H9 (cell line): ENCODE measurements at regions not wholly inside any gene's neighbourhood (a gene's known extent, or its start where the extent isn't known, plus 50 kb on each side); places are given as distances from the start of the nearest gene placed in this dataset.

Source experiments
- DNase-seq: peaks from one replicate; pipeline ENCODE4 v3.0.0-alpha.2; 2017
- H2AFZ ChIP-seq: one replicate; pipeline ENCODE4 v1.6.1; 2013; ENCODE audit warnings: mild to moderate bottlenecking, low read length, control low read depth, moderate library complexity
- H2AK5ac ChIP-seq: 2 replicates; pipeline ENCODE4 v1.6.1; 2013; ENCODE audit warnings: low read length, control low read depth, mixed read lengths; ENCODE audit not compliant: insufficient read length
- H2BK120ac ChIP-seq: one replicate; pipeline ENCODE4 v1.6.1; 2013; ENCODE audit warnings: low read depth, mild to moderate bottlenecking, low read length, control low read depth, inconsistent platforms; ENCODE audit not compliant: poor library complexity, severe bottlenecking
- H2BK12ac ChIP-seq: 2 replicates; pipeline ENCODE4 v1.6.1; 2013; ENCODE audit warnings: low read length, control low read depth, mixed read lengths, low read depth; ENCODE audit not compliant: insufficient read length
- H2BK15ac ChIP-seq: 2 replicates; pipeline ENCODE4 v1.6.1; 2013; ENCODE audit warnings: low read depth, low read length, control low read depth
- H2BK20ac ChIP-seq: one replicate; pipeline ENCODE4 v1.6.1; 2013; ENCODE audit warnings: low read depth, mild to moderate bottlenecking, low read length, control low read depth, inconsistent platforms; ENCODE audit not compliant: poor library complexity, severe bottlenecking
- H2BK5ac ChIP-seq: 2 replicates; pipeline ENCODE4 v1.6.1; 2013; ENCODE audit warnings: low read length, control low read depth, mixed read lengths; ENCODE audit not compliant: insufficient read length
- H3K14ac ChIP-seq: 2 replicates; pipeline ENCODE4 v1.6.1; 2013; ENCODE audit warnings: low read length, control low read depth; ENCODE audit not compliant: insufficient read depth
- H3K18ac ChIP-seq: 2 replicates; pipeline ENCODE4 v1.6.1; 2013; ENCODE audit warnings: low read depth, mild to moderate bottlenecking, mixed read lengths, low read length, control low read depth; ENCODE audit not compliant: insufficient read length
- H3K23ac ChIP-seq: 2 replicates; pipeline ENCODE4 v1.6.1; 2013; ENCODE audit warnings: low read length, control low read depth, mixed read lengths, low read depth; ENCODE audit not compliant: insufficient read length
- H3K23me2 ChIP-seq: 2 replicates; pipeline ENCODE4 v1.6.1; 2013; ENCODE audit warnings: low read depth, mild to moderate bottlenecking, mixed read lengths, low read length, control low read depth; ENCODE audit not compliant: insufficient read length, poor library complexity, severe bottlenecking
- H3K27ac ChIP-seq: 2 replicates; pipeline ENCODE4 v1.5.1; 2013; ENCODE audit warnings: low read length, control low read depth, mixed read lengths, low read depth; ENCODE audit not compliant: insufficient read length
- H3K27me3 ChIP-seq: 2 replicates; pipeline ENCODE4 v1.6.1; 2013; ENCODE audit warnings: low read length, control low read depth, inconsistent platforms; ENCODE audit not compliant: insufficient read depth
- H3K4ac ChIP-seq: 2 replicates; pipeline ENCODE4 v1.6.1; 2013; ENCODE audit warnings: low read depth, mild to moderate bottlenecking, control low read depth, inconsistent platforms, low read length, moderate library complexity
- H3K4me1 ChIP-seq: 2 replicates; pipeline ENCODE4 v1.6.1; 2013; ENCODE audit warnings: low read length, control low read depth, inconsistent platforms; ENCODE audit not compliant: insufficient read depth
- H3K4me2 ChIP-seq: 2 replicates; pipeline ENCODE4 v1.6.1; 2013; ENCODE audit warnings: low read length, control low read depth, mixed read lengths; ENCODE audit not compliant: insufficient read length, insufficient read depth
- H3K56ac ChIP-seq: 2 replicates; pipeline ENCODE4 v1.6.1; 2013; ENCODE audit warnings: low read depth, mild to moderate bottlenecking, mixed read lengths, low read length, control low read depth; ENCODE audit not compliant: insufficient read length
- H3K79me1 ChIP-seq: 2 replicates; pipeline ENCODE4 v1.6.1; 2013; ENCODE audit warnings: low read depth, mild to moderate bottlenecking, moderate library complexity, low read length, control low read depth, inconsistent platforms; ENCODE audit not compliant: insufficient read depth, poor library complexity, severe bottlenecking
- H3K79me2 ChIP-seq: 2 replicates; pipeline ENCODE4 v1.6.1; 2013; ENCODE audit warnings: low read length, control low read depth, inconsistent platforms; ENCODE audit not compliant: insufficient read depth
- H3K9ac ChIP-seq: 2 replicates; pipeline ENCODE4 v1.6.1; 2013; ENCODE audit warnings: low read length, control low read depth, mixed read lengths; ENCODE audit not compliant: insufficient read length; ENCODE audit errors: extremely low read depth
- H3K9me3 ChIP-seq: one replicate; pipeline ENCODE4 v1.6.1; 2013; ENCODE audit warnings: low read depth, low read length, inconsistent platforms; ENCODE audit not compliant: control insufficient read depth
- H3T11ph ChIP-seq: one replicate; pipeline ENCODE4 v1.6.1; 2013; ENCODE audit warnings: mild to moderate bottlenecking, low read length, control low read depth, inconsistent platforms
- H4K20me1 ChIP-seq: one replicate; pipeline ENCODE4 v1.6.1; 2013; ENCODE audit not compliant: control insufficient read depth, insufficient read length, insufficient read depth
- H4K5ac ChIP-seq: 2 replicates; pipeline ENCODE4 v1.6.1; 2013; ENCODE audit warnings: low read depth, mild to moderate bottlenecking, mixed read lengths, low read length, control low read depth; ENCODE audit not compliant: insufficient read length
- H4K8ac ChIP-seq: replicated peaks from 2 replicates; pipeline ENCODE4 v1.6.1; 2013; ENCODE audit warnings: low read length, control low read depth, mixed read lengths, low read depth; ENCODE audit not compliant: insufficient read length
- H4K91ac ChIP-seq: 2 replicates; pipeline ENCODE4 v1.6.1; 2013; ENCODE audit warnings: low read depth, mild to moderate bottlenecking, moderate library complexity, mixed read lengths, low read length, control low read depth; ENCODE audit not compliant: insufficient read length
- H3K27ac Mint-ChIP-seq, 3 experiments: 2 replicates in 2 of 3; 3 replicates in 1 of 3; pipeline ENCODE4 v1.8.0; 2020 to 2021; ENCODE audit warnings: mixed read lengths in 3 of 3, mild to moderate bottlenecking in 1 of 3, moderate library complexity in 1 of 3
- H3K27me3 Mint-ChIP-seq: 2 replicates; pipeline ENCODE4 v1.8.0; 2021; ENCODE audit warnings: low read depth, mild to moderate bottlenecking, moderate library complexity, mixed read lengths
- H3K36me3 Mint-ChIP-seq, 3 experiments: 2 replicates in 2 of 3; 3 replicates in 1 of 3; pipeline ENCODE4 v1.8.0; 2020 to 2021; ENCODE audit warnings: low read depth in 3 of 3, mixed read lengths in 3 of 3; ENCODE audit not compliant: insufficient read depth in 1 of 3
- H3K4me1 Mint-ChIP-seq, 2 experiments: 2 replicates each; pipeline ENCODE4 v1.8.0; 2020; ENCODE audit warnings: mixed read lengths in 2 of 2
- H3K4me3 Mint-ChIP-seq, 2 experiments: 2 replicates in 1 of 2; 3 replicates in 1 of 2; pipeline ENCODE4 v1.8.0; 2020 to 2021; ENCODE audit warnings: mild to moderate bottlenecking in 2 of 2, mixed read lengths in 2 of 2, moderate library complexity in 1 of 2
- H3K9me3 Mint-ChIP-seq, 2 experiments: 2 replicates in 1 of 2; 3 replicates in 1 of 2; pipeline ENCODE4 v1.8.0; 2020; ENCODE audit warnings: mild to moderate bottlenecking in 2 of 2, mixed read lengths in 2 of 2, moderate library complexity in 1 of 2
- CTCF ChIP-seq: fragments of 200-600 bp; sonication (generic); conservative IDR thresholded peaks from 3 replicates; pipeline ENCODE4 v1.8.0; 2021; ENCODE audit warnings: antibody characterized with exemption, mild to moderate bottlenecking
- WGBS: extraction: QIAGEN DNeasy Blood & Tissue Kit; methylation state at CpG from one replicate; pipeline ENCODE4 v1.1.7; 2013; ENCODE audit warnings: missing lambda C conversion rate, low lambda C conversion rate, mixed read lengths; ENCODE audit not compliant: insufficient read length; ENCODE audit errors: extremely low coverage; 5-methylcytosine and 5-hydroxymethylcytosine counted together

- H2BK120ac ChIP-seq, result no peak overlapping the region
- H3K27me3 Mint-ChIP-seq, result peaks cover 9% of the 10 kb centered on the region
- no peaks in the 10 kb centered on the region for H3K27me3 ChIP-seq
- H3K9ac ChIP-seq, result no peak overlapping the region
- H2BK20ac ChIP-seq, result no peak overlapping the region
- H3T11ph ChIP-seq, result no peak overlapping the region
- H3K4ac ChIP-seq, result no peak overlapping the region
- H3K18ac ChIP-seq, result no peak overlapping the region
- no peaks in the 10 kb centered on the region for H3K4me1 Mint-ChIP-seq
- H3K4me1 ChIP-seq, result no peaks in the 10 kb centered on the region
- no peak overlapping the region for H4K91ac ChIP-seq
- no peak overlapping the region for H3K4me2 ChIP-seq
- peaks cover 4% of the 10 kb centered on the region in 2 experiments; a peak in 2 of 5 replicates for H3K9me3 Mint-ChIP-seq
- no peak overlapping the region for H2AFZ ChIP-seq
- no peak overlapping the region for H3K23ac ChIP-seq
- H3K79me2 ChIP-seq, result no peaks in the 10 kb centered on the region
- no CpG with 5 or more reads among the region's 4 CpGs for WGBS
- H3K79me1 ChIP-seq, result no peaks in the 10 kb centered on the region
- no peak overlapping the region for H3K4me3 Mint-ChIP-seq
- H2BK15ac ChIP-seq, result no peak overlapping the region
- no peak overlapping the region for H3K14ac ChIP-seq
- no peak overlapping the region for H3K56ac ChIP-seq
- H2BK5ac ChIP-seq, result no peak overlapping the region
- no peak overlapping the region for H2BK12ac ChIP-seq
- H4K8ac ChIP-seq, result no peak overlapping the region
- 0 out of 7 replicates have a peak overlapping the region, but pooled peaks of 1 of the 3 experiments have one; percentile 16 for H3K27ac Mint-ChIP-seq
- no peak overlapping the region for H4K5ac ChIP-seq
- H3K27ac ChIP-seq, result no peak overlapping the region
- no peak for TF ChIP-seq CTCF
- no peaks in the 10 kb centered on the region for H3K23me2 ChIP-seq
- no peak overlapping the region for H2AK5ac ChIP-seq
- no peaks in the 10 kb centered on the region for H3K9me3 ChIP-seq
- no peaks in the 10 kb centered on the region; a peak in 1 of 7 replicates for H3K36me3 Mint-ChIP-seq
- DNase-seq, result no peak
- H4K20me1 ChIP-seq, result no peaks in the 10 kb centered on the region
Measured at GRCh38 chr7:67380326-67380725, 383.7 kb downstream of the TYW1 start.
